Lung (tissue), 11 donors: ENCODE measurements at regions not wholly inside any gene's neighbourhood (a gene's known extent, or its start where the extent isn't known, plus 50 kb on each side); places are given as distances from the start of the nearest gene placed in this dataset.

ENCODE experiments used
- ATAC-seq: fragments of 200-7000 bp; cut with Tn5 transposase; one replicate; pipeline ENCODE4 v1.9.1; 2020; ENCODE audit warnings: moderate number of reproducible peaks; ENCODE audit not compliant: insufficient read depth, low FRiP score
- DNase-seq, 3 donors: peaks; one replicate each; pipeline ENCODE4 v3.0.0-alpha.2; 2013 to 2017
- H3K27ac ChIP-seq, 2 donors: one replicate each; pipeline ENCODE4 v1.5.1; 2013; ENCODE audit warnings: mild to moderate bottlenecking in 2 of 2, moderate library complexity in 2 of 2, control low read depth in 1 of 2, inconsistent platforms in 1 of 2, low read depth in 1 of 2, low read length in 1 of 2
- H3K27me3 ChIP-seq, 3 donors: one replicate each; pipeline ENCODE4 v1.5.1; 2013; ENCODE audit warnings: low read length in 2 of 3; ENCODE audit not compliant: control insufficient read depth in 3 of 3, insufficient read depth in 3 of 3
- H3K36me3 ChIP-seq, 4 donors: one replicate each; pipeline ENCODE4 v1.5.1; 2013; ENCODE audit warnings: low read length in 4 of 4, mild to moderate bottlenecking in 1 of 4, moderate library complexity in 1 of 4; ENCODE audit not compliant: control insufficient read depth in 4 of 4, insufficient read depth in 4 of 4
- H3K4me1 ChIP-seq, 5 donors: one replicate each; pipeline ENCODE4 v1.5.1; 2013; ENCODE audit warnings: low read length in 5 of 5, mild to moderate bottlenecking in 2 of 5, moderate library complexity in 1 of 5; ENCODE audit not compliant: control insufficient read depth in 5 of 5, insufficient read depth in 5 of 5
- H3K4me3 ChIP-seq: one replicate; pipeline ENCODE4 v1.5.1; 2013; ENCODE audit warnings: mild to moderate bottlenecking, control low read depth, moderate library complexity
- H3K9ac ChIP-seq, 2 donors: one replicate each; pipeline ENCODE4 v1.5.1; 2013; ENCODE audit warnings: low read length in 2 of 2, control low read depth in 1 of 2; ENCODE audit not compliant: insufficient read depth in 1 of 2
- H3K9me3 ChIP-seq, 4 donors: one replicate each; pipeline ENCODE4 v1.5.1; 2013; ENCODE audit warnings: low read length in 3 of 4, mild to moderate bottlenecking in 1 of 4, moderate library complexity in 1 of 4; ENCODE audit not compliant: control insufficient read depth in 4 of 4, insufficient read depth in 3 of 4
- CTCF ChIP-seq: IDR thresholded peaks from 2 replicates; pipeline ENCODE4 v1.5.1; 2012; ENCODE audit warnings: mild to moderate bottlenecking; ENCODE audit errors: control extremely low read depth, extremely low read depth
- WGBS, 2 donors: extraction: QIAGEN DNeasy Blood & Tissue Kit; methylation state at CpG; one replicate each; pipeline ENCODE4 v1.1.7; 2013; 5-methylcytosine and 5-hydroxymethylcytosine counted together
- donor health status: control.
- donor health status: control.
- donor health status: Bipolar disorder and iron deficiency.
- donor health status: healthy.
- donor health status: DM: yes; HTN: yes; CAD: no.

GRCh38 chr1:63129184-63129583, 193.2 kb upstream of the FOXD3 start:
- WGBS, 2 donors, result 96% methylated on average over 1 of the region's 1 CpG
- no peak for ATAC-seq
- TF ChIP-seq CTCF, result no peak

GRCh38 chr1:63129855-63130254, 192.5 kb upstream of the FOXD3 start:
- WGBS, 2 donors, result 87 to 90% methylated on average over 2 of the region's 2 CpGs
- Histone ChIP-seq H3K9ac (no peak overlapping the region), H3K27me3 (peaks cover 0 to 16% (median 6%) of the 10 kb centered on the region in 3 donors), H3K36me3 (no peaks in the 10 kb centered on the region), H3K4me3 (no peak overlapping the region), H3K27ac (no peak overlapping the region), H3K9me3 (no peaks in the 10 kb centered on the region), H3K4me1 (no peaks in the 10 kb centered on the region)
- TF ChIP-seq CTCF, result no peak
- ATAC-seq, result no peak
- DNase-seq, result no peak

More at GRCh38 chr1:63129184-63129583, 193.2 kb upstream of the FOXD3 start:
- no peak overlapping the region for H3K27ac ChIP-seq
- DNase-seq, result no peak
- no peak overlapping the region for H3K4me3 ChIP-seq
- no peaks in the 10 kb centered on the region for H3K36me3 ChIP-seq
- no peaks in the 10 kb centered on the region for H3K4me1 ChIP-seq
- no peaks in the 10 kb centered on the region for H3K9me3 ChIP-seq
- H3K9ac ChIP-seq, result no peak overlapping the region
- peaks cover 0 to 13% (median 6%) of the 10 kb centered on the region in 3 donors for H3K27me3 ChIP-seq

GRCh38 chr1:63134501-63135173, 187.7 kb upstream of the FOXD3 start:
- DNase-seq (no peak), ATAC-seq (no peak)
- H3K9ac ChIP-seq, result no peak overlapping the region
- H3K36me3 ChIP-seq, result no peaks in the 10 kb centered on the region
- H3K27ac ChIP-seq, result no peak overlapping the region
- no peaks in the 10 kb centered on the region for H3K9me3 ChIP-seq
- H3K4me3 ChIP-seq, result no peak overlapping the region
- no peak for TF ChIP-seq CTCF
- H3K27me3 ChIP-seq, result peaks cover 0 to 15% (median 12%) of the 10 kb centered on the region in 3 donors
- 80 to 82% methylated on average over 6 of the region's 6 CpGs for WGBS, 2 donors
- no peaks in the 10 kb centered on the region for H3K4me1 ChIP-seq

GRCh38 chr1:63135174-63135512, 187.2 kb upstream of the FOXD3 start:
- no peak overlapping the region for H3K9ac ChIP-seq
- H3K27me3 ChIP-seq, result peaks cover 0 to 15% (median 12%) of the 10 kb centered on the region in 3 donors
- DNase-seq, result no peak
- no peaks in the 10 kb centered on the region for H3K9me3 ChIP-seq
- no peak overlapping the region for H3K27ac ChIP-seq
- no peak overlapping the region for H3K4me3 ChIP-seq
- no peak for TF ChIP-seq CTCF
- ATAC-seq, result no peak
- 88 to 90% methylated on average over 2 of the region's 2 CpGs for WGBS, 2 donors
- H3K36me3 ChIP-seq, result no peaks in the 10 kb centered on the region
- H3K4me1 ChIP-seq, result no peaks in the 10 kb centered on the region
